ENCODE measurements at regions not wholly inside any gene's neighbourhood (a gene's known extent, or its start where the extent isn't known, plus 50 kb on each side); places are given as distances from the start of the nearest gene placed in this dataset.

- no peaks in the 10 kb centered on the region for H3K27me3 Mint-ChIP-seq (ENCODE audit: low read depth, unreplicated experiment)
- Histone ChIP-seq H3K27me3 (ENCODE audit: insufficient read depth, low read length) (no peaks in the 10 kb centered on the region), H3K9me3 (ENCODE audit: insufficient read depth, low read depth, low read length) (no peaks in the 10 kb centered on the region), H3K4me1 (ENCODE audit: insufficient read depth, low read length) (no peaks in the 10 kb centered on the region), H4K20me1 (ENCODE audit: insufficient read depth, low read length) (no peaks in the 10 kb centered on the region), H3K79me2 (ENCODE audit: insufficient read depth, low read length) (no peaks in the 10 kb centered on the region), H2AFZ (ENCODE audit: low read depth, low read length) (no peak overlapping the region), H3K36me3 (ENCODE audit: insufficient read depth, low read length) (no peaks in the 10 kb centered on the region), H3K4me3 (ENCODE audit: insufficient read depth, low read depth, low read length) (no peak overlapping the region), H3K4me2 (ENCODE audit: low read length) (no peak overlapping the region), H3K27ac (ENCODE audit: low read depth, low read length) (no peak overlapping the region), H3K9ac (ENCODE audit: low read length) (no peak overlapping the region)
- peaks cover 10% of the 10 kb centered on the region for H3K4me1 Mint-ChIP-seq (ENCODE audit: low read depth, unreplicated experiment)
- H3K36me3 Mint-ChIP-seq (ENCODE audit: low read depth, unreplicated experiment): no peaks in the 10 kb centered on the region
- H3K4me3 Mint-ChIP-seq (ENCODE audit: unreplicated experiment): no peak overlapping the region
- no peak overlapping the region for H3K27ac Mint-ChIP-seq (ENCODE audit: unreplicated experiment)
- DNase-seq (ENCODE audit: low read depth) (peak; percentile 12), FAIRE-seq (no peak)
- no peak for TF ChIP-seq CTCF (IDR thresholded peaks at IDR 0.05; ENCODE audit: insufficient read depth, low read depth, low read length)
- no peak for TF ChIP-seq EZH2 (IDR thresholded peaks at IDR 0.05; ENCODE audit: insufficient read depth, low read length)
- no peaks in the 10 kb centered on the region for H3K9me3 Mint-ChIP-seq (ENCODE audit: unreplicated experiment)
Observed at GRCh38 chr4:127307996-127308395, 324.8 kb upstream of the INTU start.

GRCh38 chr4:127309369-127310102, 323.2 kb upstream of the INTU start:
- TF ChIP-seq EZH2 (IDR thresholded peaks at IDR 0.05; ENCODE audit: insufficient read depth, low read length): no peak
- no peak for TF ChIP-seq CTCF (IDR thresholded peaks at IDR 0.05; ENCODE audit: insufficient read depth, low read depth, low read length)
- Histone ChIP-seq H3K9me3 (ENCODE audit: insufficient read depth, low read depth, low read length) (no peaks in the 10 kb centered on the region), H4K20me1 (ENCODE audit: insufficient read depth, low read length) (no peaks in the 10 kb centered on the region), H3K27me3 (ENCODE audit: insufficient read depth, low read length) (no peaks in the 10 kb centered on the region), H3K79me2 (ENCODE audit: insufficient read depth, low read length) (no peaks in the 10 kb centered on the region), H3K36me3 (ENCODE audit: insufficient read depth, low read length) (no peaks in the 10 kb centered on the region), H2AFZ (ENCODE audit: low read depth, low read length) (no peak overlapping the region), H3K4me2 (ENCODE audit: low read length) (peak overlapping the region; percentile 31), H3K27ac (ENCODE audit: low read depth, low read length) (peak overlapping the region; percentile 27), H3K9ac (ENCODE audit: low read length) (no peak overlapping the region), H3K4me1 (ENCODE audit: insufficient read depth, low read length) (no peaks in the 10 kb centered on the region), H3K4me3 (ENCODE audit: insufficient read depth, low read depth, low read length) (no peak overlapping the region)
- Mint-ChIP-seq H3K36me3 (ENCODE audit: low read depth, unreplicated experiment) (no peaks in the 10 kb centered on the region), H3K9me3 (ENCODE audit: unreplicated experiment) (peaks cover 5% of the 10 kb centered on the region), H3K4me1 (ENCODE audit: low read depth, unreplicated experiment) (peaks cover 5% of the 10 kb centered on the region), H3K4me3 (ENCODE audit: unreplicated experiment) (no peak overlapping the region), H3K27me3 (ENCODE audit: low read depth, unreplicated experiment) (no peaks in the 10 kb centered on the region), H3K27ac (ENCODE audit: unreplicated experiment) (no peak overlapping the region)
- no peak for FAIRE-seq
- peak; percentile 40 for DNase-seq (ENCODE audit: low read depth)

- H3K9me3 Mint-ChIP-seq (ENCODE audit: unreplicated experiment): peaks cover 5% of the 10 kb centered on the region
- DNase-seq (ENCODE audit: low read depth): no peak
- H3K27me3 Mint-ChIP-seq (ENCODE audit: low read depth, unreplicated experiment): no peaks in the 10 kb centered on the region
- Histone ChIP-seq H3K4me3 (ENCODE audit: insufficient read depth, low read depth, low read length) (no peak overlapping the region), H3K27me3 (ENCODE audit: insufficient read depth, low read length) (no peaks in the 10 kb centered on the region), H2AFZ (ENCODE audit: low read depth, low read length) (no peak overlapping the region), H3K4me2 (ENCODE audit: low read length) (no peak overlapping the region), H3K4me1 (ENCODE audit: insufficient read depth, low read length) (no peaks in the 10 kb centered on the region), H3K27ac (ENCODE audit: low read depth, low read length) (no peak overlapping the region), H3K9me3 (ENCODE audit: insufficient read depth, low read depth, low read length) (no peaks in the 10 kb centered on the region), H3K9ac (ENCODE audit: low read length) (no peak overlapping the region), H3K36me3 (ENCODE audit: insufficient read depth, low read length) (no peaks in the 10 kb centered on the region), H4K20me1 (ENCODE audit: insufficient read depth, low read length) (no peaks in the 10 kb centered on the region), H3K79me2 (ENCODE audit: insufficient read depth, low read length) (no peaks in the 10 kb centered on the region)
- H3K36me3 Mint-ChIP-seq (ENCODE audit: low read depth, unreplicated experiment): no peaks in the 10 kb centered on the region
- FAIRE-seq: no peak
- no peak for TF ChIP-seq CTCF (IDR thresholded peaks at IDR 0.05; ENCODE audit: insufficient read depth, low read depth, low read length)
- no peak for TF ChIP-seq EZH2 (IDR thresholded peaks at IDR 0.05; ENCODE audit: insufficient read depth, low read length)
- peaks cover 3% of the 10 kb centered on the region for H3K4me1 Mint-ChIP-seq (ENCODE audit: low read depth, unreplicated experiment)
- H3K4me3 Mint-ChIP-seq (ENCODE audit: unreplicated experiment): no peak overlapping the region
- H3K27ac Mint-ChIP-seq (ENCODE audit: unreplicated experiment): no peak overlapping the region
Observed at GRCh38 chr4:127311371-127311770, 321.4 kb upstream of the INTU start.
